Lower lobe of right lung (tissue), 2 donors: ENCODE measurements at regions not wholly inside any gene's neighbourhood (a gene's known extent, or its start where the extent isn't known, plus 50 kb on each side); places are given as distances from the start of the nearest gene placed in this dataset.
A peak's percentile ranks its signal among the peaks of the same experiment; 100 is the strongest.

ENCODE experiments used
- ATAC-seq, 2 donors: fragments of 200-7000 bp; cut with Tn5 transposase; one replicate each; pipeline ENCODE4 v1.9.1; 2020 to 2022; ENCODE audit warnings: mild to moderate bottlenecking in 2 of 2, moderate library complexity in 2 of 2
- DNase-seq: peaks from one replicate; pipeline ENCODE4 v3.0.0-alpha.2; 2020
- H3K27ac ChIP-seq: fragments of 200-600 bp; one replicate; pipeline ENCODE4 v1.8.0; 2022
- H3K27me3 ChIP-seq: fragments of 200-600 bp; one replicate; pipeline ENCODE4 v1.8.0; 2022; ENCODE audit warnings: low read depth
- H3K36me3 ChIP-seq: fragments of 200-600 bp; one replicate; pipeline ENCODE4 v1.8.0; 2022; ENCODE audit warnings: mild to moderate bottlenecking
- H3K4me1 ChIP-seq: fragments of 200-600 bp; one replicate; pipeline ENCODE4 v1.8.0; 2022
- H3K4me3 ChIP-seq: fragments of 200-600 bp; one replicate; pipeline ENCODE4 v1.8.0; 2022; ENCODE audit warnings: mild to moderate bottlenecking
- H3K9me3 ChIP-seq: fragments of 200-600 bp; one replicate; pipeline ENCODE4 v1.8.0; 2022
- CTCF ChIP-seq: fragments of 200-600 bp; IDR thresholded peaks from one replicate; pipeline ENCODE4 v1.8.0; 2022; ENCODE audit warnings: antibody characterized with exemption, mild to moderate bottlenecking
- intact Hi-C: fragments of 100-400 bp; cut with DNase I; formaldehyde crosslinking; loops from one replicate; pipeline ENCODE4 v1.11.0; 2022
- donor health status: DM: no; HTN: yes; CAD: no; lungs with severe emphysema.

- no peak for TF ChIP-seq CTCF
- ATAC-seq (peak; percentile 95 to 96), DNase-seq (peak; percentile 89)
- intact Hi-C loops = no loop called here
- H3K27me3 ChIP-seq = no peaks in the 10 kb centered on the region
- H3K36me3 ChIP-seq = no peaks in the 10 kb centered on the region
- H3K4me1 ChIP-seq = peaks cover 37% of the 10 kb centered on the region
- peak overlapping the region; percentile 78 for H3K27ac ChIP-seq
- no peaks in the 10 kb centered on the region for H3K9me3 ChIP-seq
- peak overlapping the region; percentile 32 for H3K4me3 ChIP-seq
Measured at GRCh38 chr21:38913120-38913892, 107.6 kb downstream of the ETS2 start.

GRCh38 chr21:38912789-38913119 is 107.0 kb downstream of the ETS2 start:
- TF ChIP-seq CTCF = no peak
- Histone ChIP-seq H3K9me3 (no peaks in the 10 kb centered on the region), H3K36me3 (no peaks in the 10 kb centered on the region), H3K27me3 (no peaks in the 10 kb centered on the region), H3K4me1 (peaks cover 37% of the 10 kb centered on the region), H3K27ac (peak overlapping the region; percentile 78), H3K4me3 (peak overlapping the region; percentile 32)
- DNase-seq (no peak), ATAC-seq (no peak)
- intact Hi-C loops = no loop called here

- no peak for TF ChIP-seq CTCF
- ATAC-seq = no peak
- H3K27me3 ChIP-seq = no peaks in the 10 kb centered on the region
- intact Hi-C loops = no loop called here
- H3K4me1 ChIP-seq = peaks cover 43% of the 10 kb centered on the region
- no peaks in the 10 kb centered on the region for H3K36me3 ChIP-seq
- no peak overlapping the region for H3K4me3 ChIP-seq
- DNase-seq = no peak
- no peak overlapping the region for H3K27ac ChIP-seq
- no peaks in the 10 kb centered on the region for H3K9me3 ChIP-seq
Measured at GRCh38 chr21:38912102-38912629, 106.4 kb downstream of the ETS2 start.

GRCh38 chr21:38911484-38912101 is 105.9 kb downstream of the ETS2 start:
- DNase-seq = no peak
- Histone ChIP-seq H3K4me3 (no peak overlapping the region), H3K27me3 (no peaks in the 10 kb centered on the region), H3K9me3 (no peaks in the 10 kb centered on the region), H3K4me1 (peaks cover 48% of the 10 kb centered on the region), H3K27ac (no peak overlapping the region), H3K36me3 (no peaks in the 10 kb centered on the region)
- intact Hi-C loops = no loop called here
- no peak for ATAC-seq
- TF ChIP-seq CTCF = no peak

- intact Hi-C loops = no loop called here
Measured at GRCh38 chr21:38910390-38911067, 104.8 kb downstream of the ETS2 start.

More at GRCh38 chr21:38910390-38911067, 104.8 kb downstream of the ETS2 start:
- Histone ChIP-seq H3K4me3 (no peak overlapping the region), H3K9me3 (no peaks in the 10 kb centered on the region), H3K36me3 (no peaks in the 10 kb centered on the region), H3K27me3 (no peaks in the 10 kb centered on the region), H3K4me1 (peaks cover 51% of the 10 kb centered on the region), H3K27ac (peak overlapping the region; percentile 43)
- TF ChIP-seq CTCF = no peak
- DNase-seq (no peak), ATAC-seq (no peak)
